Gastrocnemius medialis (tissue), 4 donors: ENCODE measurements at regions not wholly inside any gene's neighbourhood (a gene's known extent, or its start where the extent isn't known, plus 50 kb on each side); places are given as distances from the start of the nearest gene placed in this dataset.

ENCODE experiments used
- ATAC-seq, 2 donors: fragments of 150-250 bp; one replicate each; pipeline ENCODE4 v1.9.1; 2016
- DNase-seq, 2 donors: peaks; one replicate each; pipeline ENCODE4 v3.0.0-alpha.2; 2019
- H3K27ac ChIP-seq, 4 donors: fragments of 200-600 bp; sonication (generic); 1 replicate in 1 of 4; 2 replicates in 3 of 4; pipeline ENCODE4 v1.5.1; 2016 to 2018; ENCODE audit warnings: mild to moderate bottlenecking in 2 of 4, moderate library complexity in 1 of 4
- H3K27me3 ChIP-seq, 3 donors: fragments of 200-600 bp; sonication (generic) in 2 of 3; 1 replicate in 1 of 3; 2 replicates in 2 of 3; pipeline versions ENCODE4 v1.5.1 to v1.6.0; 2016 to 2019; ENCODE audit warnings: mild to moderate bottlenecking in 1 of 3, moderate library complexity in 1 of 3
- H3K36me3 ChIP-seq, 2 donors: fragments of 200-600 bp; sonication (generic) in 1 of 2; one replicate each; pipeline ENCODE4 v1.5.1; 2017 to 2018
- H3K4me1 ChIP-seq, 2 donors: fragments of 200-600 bp; sonication (generic) in 1 of 2; one replicate each; pipeline ENCODE4 v1.5.1; 2016 to 2017; ENCODE audit warnings: mild to moderate bottlenecking in 2 of 2
- H3K4me3 ChIP-seq, 4 donors: fragments of 200-600 bp; sonication (generic) in 3 of 4; 1 replicate in 1 of 4; 2 replicates in 3 of 4; pipeline ENCODE4 v1.5.1; 2016 to 2019; ENCODE audit warnings: mild to moderate bottlenecking in 2 of 4
- H3K9me3 ChIP-seq, 3 donors: fragments of 200-600 bp; sonication (generic) in 2 of 3; 1 replicate in 1 of 3; 2 replicates in 2 of 3; pipeline ENCODE4 v1.5.1; 2016 to 2019
- CTCF ChIP-seq, 5 experiments: fragments of 450-650 bp in 3 of 5; fragments of 200-600 bp in 2 of 5; sonication (generic) in 2 of 5; IDR thresholded peaks in 4 of 5; conservative IDR thresholded peaks in 1 of 5; 1 replicate in 4 of 5; 2 replicates in 1 of 5; pipeline ENCODE4 v1.5.1; 2016 to 2019; ENCODE audit warnings: antibody characterized with exemption in 5 of 5, mild to moderate bottlenecking in 3 of 5, moderate library complexity in 3 of 5
- POLR2A ChIP-seq, 2 donors: fragments of 450-650 bp; IDR thresholded peaks; one replicate each; pipeline ENCODE4 v1.6.1; 2017; ENCODE audit warnings: antibody characterized with exemption in 2 of 2, mild to moderate bottlenecking in 2 of 2, moderate library complexity in 2 of 2
- in situ Hi-C, 4 donors: fragments of 200-750 bp; cut with MboI; loops; one replicate each; pipeline versions ENCODE4 v1.15.0 to v1.8.0; 2017; ENCODE audit warnings: low sequenced_read_pairs in 4 of 4
- intact Hi-C: fragments of 100-400 bp; cut with DNase I; formaldehyde crosslinking; loops from one replicate; pipeline ENCODE4 v1.15.1; 2023; ENCODE audit warnings: low total_unique reads

- TF ChIP-seq CTCF (IDR thresholded peaks at IDR 0.05 in 4 of 5, conservative IDR thresholded peaks at IDR 0.05 in 1 of 5) (no peak), POLR2A (IDR thresholded peaks at IDR 0.05) (no peak)
- intact Hi-C loops = no loop called here
- in situ Hi-C loops = loop anchor here in 3 of 4 donors (10.0 to 25.0 kb wide), 3 partner anchors 299 to 327 kb away; partner anchors contain the start of genes NR2F1 (in 2 of the 3) and NR2F1-AS1 (in 2 of the 3)
Observed at GRCh38 chr5:93911609-93912008, 170.2 kb upstream of the POU5F2 start.

DNA sequence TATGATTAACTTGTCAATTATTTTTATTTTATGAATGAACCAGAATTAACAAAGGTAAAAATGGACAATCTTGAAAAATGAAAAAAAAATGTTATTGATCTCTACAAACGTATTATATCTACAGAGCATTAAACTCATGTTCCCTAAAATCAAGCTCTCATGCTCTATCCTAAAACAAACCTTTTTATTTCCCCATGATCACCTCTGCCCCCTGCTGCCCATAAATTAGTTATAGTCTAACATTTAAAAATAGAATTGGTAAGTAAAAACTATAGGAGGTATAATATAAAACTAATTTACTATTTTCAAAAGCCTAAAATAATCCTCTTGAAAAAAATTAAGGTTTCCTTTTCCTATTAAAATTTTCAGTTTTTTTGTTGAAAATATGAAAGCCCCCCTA, 168.0 kb upstream of the POU5F2 start:
- Histone ChIP-seq H3K36me3 (no peaks in the 10 kb centered on the region), H3K27ac (no peak overlapping the region), H3K27me3 (no peaks in the 10 kb centered on the region), H3K4me3 (no peak overlapping the region), H3K9me3 (no peaks in the 10 kb centered on the region), H3K4me1 (no peaks in the 10 kb centered on the region)
- ATAC-seq (no peak), DNase-seq (no peak)
- in situ Hi-C loops (loop anchor here in 2 of 4 donors (25.0 kb wide), 2 partner anchors 297 to 322 kb away; partner anchors contain the start of genes NR2F1 (in 1 of the 2) and NR2F1-AS1 (in 1 of the 2)), intact Hi-C loops (no loop called here)
- TF ChIP-seq POLR2A (IDR thresholded peaks at IDR 0.05) (no peak), CTCF (IDR thresholded peaks at IDR 0.05 in 4 of 5, conservative IDR thresholded peaks at IDR 0.05 in 1 of 5) (no peak)

More at GRCh38 chr5:93911609-93912008, 170.2 kb upstream of the POU5F2 start:
- no peaks in the 10 kb centered on the region for H3K27me3 ChIP-seq
- H3K4me3 ChIP-seq = no peak overlapping the region
- no peaks in the 10 kb centered on the region for H3K9me3 ChIP-seq
- H3K4me1 ChIP-seq = no peaks in the 10 kb centered on the region
- H3K36me3 ChIP-seq = no peaks in the 10 kb centered on the region
- H3K27ac ChIP-seq = no peak overlapping the region
- ATAC-seq (no peak), DNase-seq (no peak)

DNA sequence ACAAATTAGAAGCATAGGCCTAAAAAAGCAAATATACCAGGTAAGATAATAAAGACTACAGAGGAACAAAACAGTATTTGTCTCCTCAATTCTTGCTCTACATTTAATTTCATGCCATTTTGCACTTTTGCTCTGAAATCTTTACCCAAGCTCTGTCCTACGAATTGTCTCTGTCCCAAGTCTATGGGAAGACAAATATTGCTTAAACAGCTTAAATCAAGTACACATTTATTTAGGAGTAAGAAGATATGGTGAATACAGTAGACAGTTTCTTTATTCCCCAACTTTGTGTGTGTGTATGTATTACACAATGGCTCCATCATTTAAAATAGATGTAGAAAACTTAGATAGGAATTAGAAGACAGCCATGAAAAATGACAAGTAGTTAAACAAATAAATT, 163.5 kb upstream of the POU5F2 start:
- DNase-seq (no peak), ATAC-seq (no peak)
- H3K27me3 ChIP-seq = no peaks in the 10 kb centered on the region
- TF ChIP-seq CTCF (IDR thresholded peaks at IDR 0.05 in 4 of 5, conservative IDR thresholded peaks at IDR 0.05 in 1 of 5) (no peak), POLR2A (IDR thresholded peaks at IDR 0.05) (no peak)
- H3K4me1 ChIP-seq = no peaks in the 10 kb centered on the region
- H3K9me3 ChIP-seq = no peaks in the 10 kb centered on the region
- intact Hi-C loops (no loop called here), in situ Hi-C loops (loop anchor here in 2 of 4 donors (25.0 kb wide), 2 partner anchors 293 to 318 kb away; partner anchors contain the start of genes NR2F1 (in 1 of the 2) and NR2F1-AS1 (in 1 of the 2))
- no peak overlapping the region for H3K4me3 ChIP-seq
- no peaks in the 10 kb centered on the region for H3K36me3 ChIP-seq
- no peak overlapping the region for H3K27ac ChIP-seq

DNA sequence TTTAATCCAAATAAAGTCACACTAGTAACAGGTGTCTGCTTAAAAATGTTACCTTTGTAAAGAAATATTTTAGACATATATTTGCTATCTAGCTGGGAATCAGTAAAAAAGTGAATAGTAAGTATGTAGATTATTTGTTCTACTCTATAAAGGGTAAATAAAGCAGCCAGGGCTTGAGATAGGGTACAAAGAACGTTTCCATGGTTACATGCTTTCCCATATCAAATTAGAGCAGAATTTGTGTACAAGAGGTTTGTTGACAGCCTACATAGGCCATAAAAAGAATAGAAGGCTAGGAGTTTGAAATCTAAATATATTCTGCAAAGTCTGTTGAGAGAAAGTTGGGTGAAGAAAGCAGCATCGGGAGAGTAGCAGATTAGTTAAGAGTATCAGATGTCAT, 160.9 kb upstream of the POU5F2 start:
- H3K4me3 ChIP-seq = no peak overlapping the region
- H3K27ac ChIP-seq = no peak overlapping the region
- H3K4me1 ChIP-seq = no peaks in the 10 kb centered on the region
- TF ChIP-seq CTCF (IDR thresholded peaks at IDR 0.05 in 4 of 5, conservative IDR thresholded peaks at IDR 0.05 in 1 of 5) (no peak), POLR2A (IDR thresholded peaks at IDR 0.05) (no peak)
- H3K9me3 ChIP-seq = no peaks in the 10 kb centered on the region
- H3K27me3 ChIP-seq = no peaks in the 10 kb centered on the region
- in situ Hi-C loops (loop anchor here in 2 of 4 donors (25.0 kb wide), 2 partner anchors 290 to 315 kb away; partner anchors contain the start of genes NR2F1 (in 1 of the 2) and NR2F1-AS1 (in 1 of the 2)), intact Hi-C loops (no loop called here)
- DNase-seq = no peak
- no peaks in the 10 kb centered on the region for H3K36me3 ChIP-seq
- no peak for ATAC-seq
